RWPE2 (cell line): ENCODE measurements at regions not wholly inside any gene's neighbourhood (a gene's known extent, or its start where the extent isn't known, plus 50 kb on each side); places are given as distances from the start of the nearest gene placed in this dataset.

ENCODE experiments used
- ATAC-seq: fragments of 200-7000 bp; cut with Tn5 transposase; 3 replicates; pipeline ENCODE4 v1.9.1; 2021; ENCODE audit warnings: low read depth
- DNase-seq: peaks from one replicate; pipeline ENCODE4 v3.0.0-alpha.2; 2020; ENCODE audit warnings: low spot score
- H3K27ac ChIP-seq: fragments of 450-650 bp; 2 replicates; pipeline ENCODE4 v1.5.1; 2017; ENCODE audit warnings: mild to moderate bottlenecking; ENCODE audit not compliant: poor library complexity, severe bottlenecking
- H3K27me3 ChIP-seq: fragments of 250-450 bp; sonication (Bioruptor Pico); 2 replicates; pipeline ENCODE4 v1.5.1; 2021; ENCODE audit warnings: mild to moderate bottlenecking, moderate library complexity; ENCODE audit not compliant: insufficient read depth, poor library complexity, severe bottlenecking
- H3K36me3 ChIP-seq: fragments of 250-450 bp; sonication (Bioruptor Pico); 2 replicates; pipeline ENCODE4 v1.5.1; 2020; ENCODE audit warnings: low read depth, mild to moderate bottlenecking, moderate library complexity
- H3K4me1 ChIP-seq: fragments of 250-450 bp; sonication (Bioruptor Pico); 2 replicates; pipeline ENCODE4 v1.5.1; 2021; ENCODE audit warnings: mild to moderate bottlenecking, moderate library complexity; ENCODE audit not compliant: insufficient read depth, poor library complexity, severe bottlenecking
- H3K4me3 ChIP-seq: fragments of 250-450 bp; sonication (Bioruptor Pico); 2 replicates; pipeline ENCODE4 v1.5.1; 2021; ENCODE audit warnings: mild to moderate bottlenecking, moderate library complexity; ENCODE audit not compliant: severe bottlenecking
- H3K9me3 ChIP-seq: fragments of 250-450 bp; sonication (Bioruptor Pico); 2 replicates; pipeline ENCODE4 v1.5.1; 2021; ENCODE audit warnings: mild to moderate bottlenecking, moderate library complexity; ENCODE audit not compliant: severe bottlenecking
- CTCF ChIP-seq: fragments of 450-650 bp; IDR thresholded peaks from one replicate; pipeline ENCODE4 v1.5.1; 2017; ENCODE audit warnings: mild to moderate bottlenecking, moderate library complexity; ENCODE audit not compliant: poor library complexity, severe bottlenecking

GRCh38 chr5:96582343-96582742 is 79.8 kb upstream of the CAST start:
- ATAC-seq: peak; percentile 61
- no peak overlapping the region for H3K27ac ChIP-seq
- H3K4me1 ChIP-seq: peaks cover 3% of the 10 kb centered on the region
- H3K36me3 ChIP-seq: no peaks in the 10 kb centered on the region
- no peak for TF ChIP-seq CTCF
- H3K4me3 ChIP-seq: no peak overlapping the region
- no peaks in the 10 kb centered on the region for H3K9me3 ChIP-seq
- no peak for DNase-seq
- H3K27me3 ChIP-seq: no peaks in the 10 kb centered on the region

DNA sequence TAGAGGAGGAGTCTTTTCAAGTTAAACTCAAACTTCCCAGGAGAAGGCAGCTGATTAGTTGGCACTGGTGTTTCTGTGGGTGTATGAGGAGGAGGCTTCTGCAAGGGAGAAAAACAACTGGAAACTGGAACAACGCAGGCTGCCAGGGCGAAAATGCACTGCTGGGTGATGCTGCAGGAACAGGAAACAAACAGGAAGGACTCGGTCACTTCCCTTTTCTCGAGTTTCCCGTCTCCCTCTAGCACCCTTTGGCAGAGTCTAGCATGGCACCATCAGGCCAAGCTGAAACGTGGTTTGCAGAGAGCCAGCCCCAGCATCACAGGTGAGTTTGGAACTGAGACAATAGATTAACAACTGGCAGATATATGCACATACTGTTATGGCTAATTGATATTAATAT is 77.5 kb upstream of the CAST start:
- no peaks in the 10 kb centered on the region for H3K36me3 ChIP-seq
- no peaks in the 10 kb centered on the region for H3K4me1 ChIP-seq
- H3K4me3 ChIP-seq: no peak overlapping the region
- TF ChIP-seq CTCF: no peak
- H3K9me3 ChIP-seq: peaks cover 3% of the 10 kb centered on the region
- DNase-seq: no peak
- H3K27ac ChIP-seq: no peak overlapping the region
- ATAC-seq: no peak
- no peaks in the 10 kb centered on the region for H3K27me3 ChIP-seq

DNA sequence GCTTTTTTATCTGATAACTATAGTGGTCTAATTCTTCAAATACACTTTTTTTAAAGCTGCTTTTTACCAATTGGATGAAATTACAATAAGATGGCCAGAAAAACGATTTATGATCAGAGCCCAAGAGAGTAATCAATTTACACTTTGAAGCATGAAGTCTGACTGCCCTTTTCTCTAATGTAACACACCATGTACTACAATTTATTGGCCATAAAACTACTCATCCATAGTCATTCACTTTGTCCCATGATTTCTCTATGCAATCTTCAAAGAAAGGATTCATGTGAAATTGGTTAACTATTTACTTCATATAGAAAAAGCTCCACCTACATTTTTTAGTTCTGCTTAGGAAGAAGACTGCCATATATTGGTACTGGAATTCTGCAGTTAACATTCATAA is 73.6 kb upstream of the CAST start:
- Histone ChIP-seq H3K36me3 (no peaks in the 10 kb centered on the region), H3K4me3 (no peak overlapping the region), H3K27me3 (no peaks in the 10 kb centered on the region), H3K9me3 (peaks cover 3% of the 10 kb centered on the region), H3K27ac (no peak overlapping the region), H3K4me1 (no peaks in the 10 kb centered on the region)
- DNase-seq: no peak
- ATAC-seq: no peak
- TF ChIP-seq CTCF: no peak

DNA sequence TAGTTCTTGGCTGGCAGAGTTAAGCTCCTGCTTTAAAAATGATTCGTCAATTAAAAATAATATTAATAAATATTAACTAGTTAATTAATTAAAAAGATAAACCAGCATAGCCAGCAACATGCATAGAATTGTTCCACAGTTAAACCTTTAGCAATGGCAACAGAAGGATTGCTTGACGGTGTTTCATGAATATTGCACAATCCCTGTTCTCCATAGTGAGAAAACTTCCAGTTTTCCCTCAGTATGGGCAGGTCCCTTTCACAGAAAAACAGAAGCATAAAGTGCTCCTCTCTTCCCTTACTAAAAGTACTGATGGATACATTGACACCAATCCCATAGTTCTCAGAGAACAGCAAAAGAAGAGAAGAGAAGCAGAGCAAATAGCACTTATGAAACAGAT is 71.4 kb upstream of the CAST start:
- Histone ChIP-seq H3K27me3 (no peaks in the 10 kb centered on the region), H3K36me3 (no peaks in the 10 kb centered on the region), H3K4me3 (no peak overlapping the region), H3K27ac (no peak overlapping the region), H3K4me1 (no peaks in the 10 kb centered on the region), H3K9me3 (peaks cover 3% of the 10 kb centered on the region)
- no peak for TF ChIP-seq CTCF
- DNase-seq: no peak
- no peak for ATAC-seq

DNA sequence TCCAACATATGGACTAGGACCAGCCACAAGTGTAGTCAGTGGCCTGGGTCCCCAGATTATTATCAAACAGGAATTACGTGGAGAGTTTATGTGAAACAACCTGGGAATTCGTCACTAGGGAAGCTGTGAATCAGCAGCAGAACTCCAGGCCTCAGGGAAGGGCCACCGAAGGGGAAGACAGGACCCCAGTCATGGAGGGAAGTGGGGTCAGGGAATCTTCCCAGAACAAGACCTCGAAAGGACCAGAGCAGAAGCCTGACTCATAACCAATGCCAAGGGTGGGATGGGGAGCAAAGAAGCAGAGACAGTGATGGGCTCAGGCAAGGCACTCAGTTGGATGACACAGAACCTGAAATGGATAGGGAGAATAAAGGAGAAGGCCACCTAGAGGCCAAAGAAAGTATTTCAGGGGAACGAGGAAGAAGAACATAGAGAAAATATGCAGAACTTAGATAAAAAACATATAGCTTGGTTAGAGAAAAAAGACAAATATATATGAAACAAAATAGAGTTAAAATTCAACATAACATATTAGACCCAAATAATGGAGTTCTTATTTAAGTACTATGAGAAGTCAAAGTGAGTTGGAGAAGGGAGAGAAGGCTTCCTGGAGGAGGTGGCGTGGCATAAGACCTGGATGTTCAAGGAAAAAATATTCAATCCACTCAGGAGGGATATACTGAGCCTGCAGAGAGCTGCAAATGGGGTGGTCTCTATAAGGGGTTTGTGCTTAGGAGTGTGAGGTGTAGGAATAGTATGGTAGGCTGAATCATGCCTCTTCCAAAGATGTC is 66.7 kb upstream of the CAST start:
- no peaks in the 10 kb centered on the region for H3K4me1 ChIP-seq
- H3K9me3 ChIP-seq: no peaks in the 10 kb centered on the region
- peak; percentile 40 for TF ChIP-seq CTCF
- H3K36me3 ChIP-seq: no peaks in the 10 kb centered on the region
- DNase-seq (no peak), ATAC-seq (no peak)
- H3K4me3 ChIP-seq: no peak overlapping the region
- no peaks in the 10 kb centered on the region for H3K27me3 ChIP-seq
- no peak overlapping the region for H3K27ac ChIP-seq
